NCI-H345 treated with DMSO at 0.1 percent for 48 hours (cell line): ENCODE measurements at regions not wholly inside any gene's neighbourhood (a gene's known extent, or its start where the extent isn't known, plus 50 kb on each side); places are given as distances from the start of the nearest gene placed in this dataset.

Experiments
- DNase-seq: peaks from one replicate; lab custom pipeline; 2025; ENCODE audit not compliant: unreplicated experiment; lab: John Stamatoyannopoulos, UW

GRCh38 chr6:82720992-82721391 lies 344.6 kb downstream of the UBE3D start:
- no peak for DNase-seq

- DNase-seq, result no peak
Measured at GRCh38 chr6:82735790-82736189, 329.9 kb downstream of the UBE3D start.

- no peak for DNase-seq
Measured at GRCh38 chr6:82737965-82738364, 327.7 kb downstream of the UBE3D start.

- DNase-seq, result no peak
Measured at GRCh38 chr6:82738773-82739172, 326.9 kb downstream of the UBE3D start.

- DNase-seq, result no peak
Measured at GRCh38 chr6:82739303-82739702, 326.3 kb downstream of the UBE3D start.

GRCh38 chr6:82740072-82740471 lies 325.6 kb downstream of the UBE3D start:
- DNase-seq, result no peak

GRCh38 chr6:82741325-82741995 lies 324.2 kb downstream of the UBE3D start:
- no peak for DNase-seq

- DNase-seq, result no peak
Measured at GRCh38 chr6:82741996-82742385, 323.6 kb downstream of the UBE3D start.

GRCh38 chr6:82744286-82745015 lies 321.2 kb downstream of the UBE3D start:
- no peak for DNase-seq

- no peak for DNase-seq
Measured at GRCh38 chr6:82750556-82750955, 315.1 kb downstream of the UBE3D start.

GRCh38 chr6:82751718-82752117 lies 313.9 kb downstream of the UBE3D start:
- no peak for DNase-seq

- no peak for DNase-seq
Measured at GRCh38 chr6:82761674-82762345, 303.8 kb downstream of the UBE3D start.

GRCh38 chr6:82766476-82766875 lies 299.2 kb downstream of the UBE3D start:
- no peak for DNase-seq

- no peak for DNase-seq
Measured at GRCh38 chr6:82767037-82767436, 298.6 kb downstream of the UBE3D start.

GRCh38 chr6:82767447-82767846 lies 298.2 kb downstream of the UBE3D start:
- no peak for DNase-seq

- no peak for DNase-seq
Measured at GRCh38 chr6:82772851-82773717, 292.6 kb downstream of the UBE3D start.

GRCh38 chr6:82775361-82775760 lies 290.3 kb downstream of the UBE3D start:
- DNase-seq, result no peak

- no peak for DNase-seq
Measured at GRCh38 chr6:82775981-82776380, 289.7 kb downstream of the UBE3D start.

GRCh38 chr6:82779041-82779440 lies 286.6 kb downstream of the UBE3D start:
- no peak for DNase-seq

GRCh38 chr6:82780334-82780733 lies 285.3 kb downstream of the UBE3D start:
- DNase-seq, result no peak

GRCh38 chr6:82781620-82782204 lies 283.9 kb downstream of the UBE3D start:
- no peak for DNase-seq
